NCI-H2029 (cell line): ENCODE measurements at regions not wholly inside any gene's neighbourhood (a gene's known extent, or its start where the extent isn't known, plus 50 kb on each side); places are given as distances from the start of the nearest gene placed in this dataset.

ENCODE experiments used
- DNase-seq: peaks from one replicate; lab custom pipeline; 2025; lab: John Stamatoyannopoulos, UW

GRCh38 chr21:35692311-35692710 is 368.0 kb downstream of the SETD4 start:
- DNase-seq = no peak

DNA sequence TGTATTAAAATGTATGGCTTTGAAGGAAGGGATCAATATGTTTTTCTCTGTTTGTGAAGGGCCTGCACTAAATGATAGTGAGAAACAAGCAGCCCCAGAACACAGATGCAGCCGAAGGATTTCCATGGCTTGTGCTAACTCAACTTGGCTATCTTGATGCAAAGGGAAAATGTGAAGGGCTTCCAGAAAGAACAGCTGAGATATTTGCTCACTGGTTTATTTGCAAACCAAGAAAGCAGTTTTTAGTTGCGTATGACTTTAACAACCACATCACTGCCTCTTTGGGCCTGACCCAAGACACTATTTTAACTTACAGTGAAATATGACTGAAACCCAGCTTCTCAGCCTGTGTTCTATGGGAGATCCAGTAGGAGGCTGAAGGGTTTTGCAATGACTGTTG is 369.9 kb downstream of the SETD4 start:
- DNase-seq = no peak

- DNase-seq = no peak
Observed at GRCh38 chr21:35686156-35686555, 374.2 kb downstream of the SETD4 start.

GRCh38 chr21:35683664-35684304 is 376.5 kb downstream of the SETD4 start:
- DNase-seq = no peak

DNA sequence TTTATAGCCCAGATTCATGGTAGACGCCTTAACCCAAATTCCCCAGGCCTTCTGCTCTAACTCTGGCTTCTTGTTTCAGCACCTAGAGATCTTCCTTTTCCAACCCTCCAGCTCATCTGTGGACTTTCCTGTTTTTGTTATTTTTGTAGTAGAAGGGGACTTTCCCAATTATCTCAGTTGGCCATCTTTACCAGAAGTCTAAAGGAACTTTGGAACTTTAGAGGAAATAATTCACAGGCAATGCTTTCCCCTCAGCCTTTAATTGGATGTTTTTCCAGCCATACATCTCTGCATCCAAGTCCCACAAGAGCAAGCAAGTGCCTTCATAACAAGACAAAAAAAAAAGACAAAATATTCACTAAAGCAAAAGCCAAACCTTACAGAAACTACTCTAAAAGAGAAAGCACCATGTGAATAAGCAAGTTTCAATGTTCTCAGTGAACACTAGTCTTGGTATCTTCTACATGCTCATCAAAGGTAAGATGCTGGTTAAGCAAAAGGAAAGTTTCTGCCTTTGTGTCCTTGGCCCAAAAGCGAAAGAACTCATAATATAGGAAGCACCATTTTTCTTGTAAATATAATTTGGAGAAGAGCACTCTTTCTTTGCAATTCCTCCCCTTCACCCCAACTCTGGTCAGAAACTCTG is 377.3 kb downstream of the SETD4 start:
- no peak for DNase-seq

GRCh38 chr21:35681946-35682345 is 378.4 kb downstream of the SETD4 start:
- DNase-seq = no peak

- no peak for DNase-seq
Observed at GRCh38 chr21:35679076-35679475, 381.2 kb downstream of the SETD4 start.

GRCh38 chr21:35678393-35678792 is 381.9 kb downstream of the SETD4 start:
- DNase-seq = no peak

GRCh38 chr21:35677298-35677841 is 383.0 kb downstream of the SETD4 start:
- DNase-seq = no peak

DNA sequence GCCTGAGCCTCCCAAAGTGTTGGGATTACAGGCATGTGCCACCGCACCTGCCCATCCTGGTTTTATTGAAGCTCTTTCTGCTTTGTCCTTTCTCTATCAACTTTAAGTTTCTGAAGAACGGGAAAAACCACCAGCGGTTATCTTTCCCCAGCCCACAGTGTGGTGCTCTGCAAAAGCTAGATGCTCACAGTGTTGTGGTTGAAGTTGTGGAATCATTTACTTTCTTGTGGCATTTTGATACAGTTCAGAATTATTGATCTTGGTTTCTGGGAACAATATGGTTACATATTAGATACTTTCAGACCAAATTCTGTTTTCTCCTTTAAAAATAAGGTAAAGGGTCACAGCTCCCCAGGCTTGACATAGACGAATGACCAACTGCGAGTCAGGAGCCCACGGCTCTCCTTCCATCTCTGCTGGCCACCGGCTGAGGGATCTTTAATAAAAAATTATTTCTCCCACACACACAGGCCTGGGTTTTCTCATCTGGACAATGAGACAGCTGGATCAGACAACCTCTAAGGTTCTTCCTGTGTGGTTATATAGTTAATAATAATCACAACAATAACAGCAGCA is 385.3 kb downstream of the SETD4 start:
- no peak for DNase-seq

DNA sequence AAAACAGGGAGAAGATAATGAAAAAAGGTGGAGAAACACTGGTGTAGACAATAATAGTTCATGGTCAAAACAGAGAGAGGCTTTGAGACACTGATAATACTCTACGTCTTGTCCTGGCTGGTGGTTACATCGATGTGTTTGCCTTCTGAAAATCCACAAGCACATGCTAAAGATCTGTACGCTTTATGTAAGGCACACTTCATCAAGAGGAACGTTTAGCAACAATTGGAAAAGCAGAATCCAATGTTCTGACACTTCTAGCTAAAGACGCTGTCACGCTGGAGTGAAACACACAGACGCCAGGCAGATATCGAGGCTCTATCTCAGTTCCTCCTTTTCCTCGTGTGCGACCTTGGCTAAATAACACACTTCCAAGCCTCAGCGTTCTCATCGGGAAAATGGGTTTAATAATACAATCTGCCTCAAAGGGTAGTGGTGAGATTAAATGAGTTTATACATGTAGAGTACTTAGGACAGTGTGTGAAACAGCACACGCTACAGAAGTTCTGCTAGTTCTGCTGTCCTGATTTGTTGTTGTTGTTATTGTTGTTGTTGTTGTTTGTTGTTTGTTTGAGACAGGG is 386.1 kb downstream of the SETD4 start:
- no peak for DNase-seq

GRCh38 chr21:35672313-35672712 is 388.0 kb downstream of the SETD4 start:
- no peak for DNase-seq

GRCh38 chr21:35664683-35665082 is 395.6 kb downstream of the SETD4 start:
- DNase-seq = no peak

- no peak for DNase-seq
Observed at GRCh38 chr21:35663856-35664606, 396.3 kb downstream of the SETD4 start.

GRCh38 chr21:35658242-35658641 is 402.1 kb downstream of the SETD4 start:
- no peak for DNase-seq

DNA sequence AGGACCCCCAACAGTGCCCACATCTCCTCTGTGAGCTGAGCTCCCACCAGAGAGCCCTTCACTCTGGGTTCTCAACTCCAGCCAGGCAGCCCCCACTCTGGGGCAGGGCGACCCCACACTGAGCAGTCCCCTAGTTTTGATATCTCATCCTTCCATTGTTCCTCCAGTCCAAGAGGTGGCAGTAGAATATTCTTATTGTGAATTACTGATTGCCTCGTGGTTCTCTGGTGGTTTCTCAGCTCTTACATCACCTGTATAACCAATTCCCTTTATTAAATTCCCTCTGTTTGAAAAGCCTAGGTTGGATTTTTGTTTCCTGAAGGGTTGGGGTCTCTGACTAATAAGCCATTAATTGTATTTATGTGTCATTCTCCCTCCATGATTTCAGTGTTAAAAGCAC is 407.5 kb downstream of the SETD4 start:
- no peak for DNase-seq

- DNase-seq = no peak
Observed at GRCh38 chr21:35652196-35652595, 408.1 kb downstream of the SETD4 start.

DNA sequence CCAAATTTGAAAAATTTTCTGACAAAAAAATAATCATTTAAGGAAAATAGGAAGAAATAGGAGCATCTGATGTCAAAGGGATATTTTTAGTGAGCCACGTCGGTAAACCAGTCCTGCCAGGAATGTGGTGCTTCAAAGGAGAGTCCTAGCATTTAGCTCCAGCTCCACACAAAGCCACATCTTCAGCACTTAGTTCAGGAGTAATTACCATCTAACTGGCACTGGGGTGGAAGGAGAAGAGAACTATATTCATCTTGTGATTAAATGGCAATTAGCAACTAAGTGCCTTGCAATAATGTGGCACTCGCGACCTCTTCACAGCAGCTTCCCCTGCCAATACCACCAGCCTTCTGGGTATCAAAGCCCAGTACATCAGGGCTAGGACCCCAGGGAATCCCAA is 409.1 kb downstream of the SETD4 start:
- DNase-seq = no peak

GRCh38 chr21:35649186-35649585 is 411.1 kb downstream of the SETD4 start:
- DNase-seq = peak; percentile 40

GRCh38 chr21:35648512-35648911 is 411.8 kb downstream of the SETD4 start:
- peak; percentile 94 for DNase-seq

GRCh38 chr21:35646606-35647005 is 413.7 kb downstream of the SETD4 start:
- DNase-seq = no peak

DNA sequence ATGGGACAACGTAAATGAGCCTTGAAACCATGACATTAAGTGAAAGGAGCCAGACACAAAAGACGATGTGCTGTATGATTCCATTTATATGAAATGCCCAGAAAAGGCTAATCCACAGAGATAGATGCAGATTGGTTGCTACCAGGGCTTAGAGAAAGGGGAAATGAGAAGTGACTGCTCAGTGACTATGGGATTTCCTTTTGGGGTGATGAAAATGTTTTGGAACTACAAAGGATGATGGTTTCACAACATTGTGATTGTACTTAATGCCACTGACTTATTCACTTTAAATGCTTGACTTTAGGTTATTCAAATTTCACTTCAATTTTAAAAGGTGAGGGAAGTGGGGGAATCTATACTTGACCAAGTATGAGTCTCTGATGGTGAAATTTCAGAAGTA is 414.3 kb downstream of the SETD4 start:
- DNase-seq = no peak
